Endothelial cell (in vitro differentiated cells): ENCODE measurements at regions not wholly inside any gene's neighbourhood (a gene's known extent, or its start where the extent isn't known, plus 50 kb on each side); places are given as distances from the start of the nearest gene placed in this dataset.
"Not testable (repeated sequence)": the region's sequence is repeated elsewhere in the genome, so short reads cannot be mapped to it uniquely, and the experiment has no call there.

Experiments used
- DNase-seq: peaks from one replicate; pipeline ENCODE4 v3.0.0; 2021; ENCODE audit warnings: low spot score
- H3K27ac Mint-ChIP-seq: one replicate; pipeline ENCODE4 v1.8.0; 2021; ENCODE audit warnings: mixed read lengths, inconsistent platforms; ENCODE audit not compliant: unreplicated experiment
- H3K27me3 Mint-ChIP-seq: one replicate; pipeline ENCODE4 v1.8.0; 2021; ENCODE audit warnings: mild to moderate bottlenecking, moderate library complexity, mixed read lengths, inconsistent platforms; ENCODE audit not compliant: unreplicated experiment
- H3K36me3 Mint-ChIP-seq: one replicate; pipeline ENCODE4 v1.8.0; 2021; ENCODE audit warnings: mild to moderate bottlenecking, low read depth, mixed read lengths, inconsistent platforms; ENCODE audit not compliant: unreplicated experiment
- H3K4me1 Mint-ChIP-seq: one replicate; pipeline ENCODE4 v1.8.0; 2021; ENCODE audit warnings: mild to moderate bottlenecking, mixed read lengths, inconsistent platforms; ENCODE audit not compliant: unreplicated experiment
- H3K4me3 Mint-ChIP-seq: one replicate; pipeline ENCODE4 v1.8.0; 2021; ENCODE audit warnings: mild to moderate bottlenecking, mixed read lengths, inconsistent platforms; ENCODE audit not compliant: unreplicated experiment
- H3K9me3 Mint-ChIP-seq: one replicate; pipeline ENCODE4 v1.8.0; 2021; ENCODE audit warnings: mixed read lengths, inconsistent platforms; ENCODE audit not compliant: unreplicated experiment
- TF ChIP-seq, protein P1 (sequence below): fragments of 200-600 bp; sonication (generic); IDR thresholded peaks from one replicate; pipeline ENCODE4 v1.5.0; 2021; ENCODE audit warnings: antibody characterized with exemption; ENCODE audit not compliant: unreplicated experiment

- no peak overlapping the region for H3K4me3 Mint-ChIP-seq
- no peak for DNase-seq
- H3K27me3 Mint-ChIP-seq = no peaks in the 10 kb centered on the region
- H3K27ac Mint-ChIP-seq = no peak overlapping the region
- H3K36me3 Mint-ChIP-seq = no peaks in the 10 kb centered on the region
- no peaks in the 10 kb centered on the region for H3K4me1 Mint-ChIP-seq
- TF ChIP-seq, protein P1, sequence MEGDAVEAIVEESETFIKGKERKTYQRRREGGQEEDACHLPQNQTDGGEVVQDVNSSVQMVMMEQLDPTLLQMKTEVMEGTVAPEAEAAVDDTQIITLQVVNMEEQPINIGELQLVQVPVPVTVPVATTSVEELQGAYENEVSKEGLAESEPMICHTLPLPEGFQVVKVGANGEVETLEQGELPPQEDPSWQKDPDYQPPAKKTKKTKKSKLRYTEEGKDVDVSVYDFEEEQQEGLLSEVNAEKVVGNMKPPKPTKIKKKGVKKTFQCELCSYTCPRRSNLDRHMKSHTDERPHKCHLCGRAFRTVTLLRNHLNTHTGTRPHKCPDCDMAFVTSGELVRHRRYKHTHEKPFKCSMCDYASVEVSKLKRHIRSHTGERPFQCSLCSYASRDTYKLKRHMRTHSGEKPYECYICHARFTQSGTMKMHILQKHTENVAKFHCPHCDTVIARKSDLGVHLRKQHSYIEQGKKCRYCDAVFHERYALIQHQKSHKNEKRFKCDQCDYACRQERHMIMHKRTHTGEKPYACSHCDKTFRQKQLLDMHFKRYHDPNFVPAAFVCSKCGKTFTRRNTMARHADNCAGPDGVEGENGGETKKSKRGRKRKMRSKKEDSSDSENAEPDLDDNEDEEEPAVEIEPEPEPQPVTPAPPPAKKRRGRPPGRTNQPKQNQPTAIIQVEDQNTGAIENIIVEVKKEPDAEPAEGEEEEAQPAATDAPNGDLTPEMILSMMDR = no peak
- no peaks in the 10 kb centered on the region for H3K9me3 Mint-ChIP-seq
Measured at GRCh38 chr2:193368615-193369014, 1173.9 kb upstream of the TMEFF2 start.

DNA sequence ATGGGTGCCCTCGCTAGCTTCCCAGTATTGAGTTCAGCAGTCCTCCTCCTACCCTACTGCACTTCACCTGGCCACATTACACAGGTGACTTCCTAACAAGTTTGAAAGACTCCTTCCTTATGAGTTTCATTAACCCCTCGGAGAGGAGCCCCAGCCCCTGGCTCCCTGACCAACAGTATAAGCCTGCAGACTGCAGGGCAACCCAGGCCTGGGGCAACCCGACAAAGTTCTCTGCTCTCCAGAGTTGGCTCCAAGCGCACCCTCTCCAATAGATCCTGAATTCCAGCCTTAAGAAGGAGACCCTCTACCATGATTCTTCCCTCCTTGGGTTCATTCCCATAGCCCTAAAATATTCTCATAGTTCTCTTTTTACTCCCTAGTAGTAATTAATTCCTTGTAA lies 1162.8 kb upstream of the TMEFF2 start:
- H3K4me3 Mint-ChIP-seq = no peak overlapping the region
- H3K27ac Mint-ChIP-seq = no peak overlapping the region
- no peaks in the 10 kb centered on the region for H3K4me1 Mint-ChIP-seq
- no peak for DNase-seq
- no peaks in the 10 kb centered on the region for H3K36me3 Mint-ChIP-seq
- H3K27me3 Mint-ChIP-seq = no peaks in the 10 kb centered on the region
- H3K9me3 Mint-ChIP-seq = no peaks in the 10 kb centered on the region
- TF ChIP-seq, protein P1 = no peak

GRCh38 chr2:193352665-193353242 lies 1158.0 kb upstream of the TMEFF2 start:
- H3K36me3 Mint-ChIP-seq, DNase-seq, H3K27me3 Mint-ChIP-seq, H3K27ac Mint-ChIP-seq, H3K4me3 Mint-ChIP-seq, H3K9me3 Mint-ChIP-seq, H3K4me1 Mint-ChIP-seq: not testable (repeated sequence)

DNA sequence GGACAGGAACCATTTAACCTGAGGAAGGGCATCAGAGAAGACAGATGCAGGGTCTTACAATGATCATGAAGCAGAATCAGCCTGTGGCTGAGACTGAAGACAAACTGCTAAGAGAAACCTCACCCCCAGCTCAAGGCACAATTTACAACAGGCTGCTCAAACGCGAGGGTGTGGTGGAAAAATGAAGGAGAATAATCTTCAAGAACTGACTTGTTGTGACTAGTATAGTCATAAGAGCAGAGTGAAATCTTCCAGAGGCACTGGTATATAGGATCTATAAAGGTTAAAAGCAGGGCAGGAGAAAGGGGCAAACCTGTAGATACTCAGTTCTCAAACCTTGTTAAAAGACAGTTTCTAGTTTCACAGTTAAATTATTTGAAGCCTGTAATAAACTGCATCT lies 1155.8 kb upstream of the TMEFF2 start:
- Mint-ChIP-seq H3K36me3 (no peaks in the 10 kb centered on the region), H3K4me3 (no peak overlapping the region), H3K27me3 (no peaks in the 10 kb centered on the region), H3K9me3 (no peaks in the 10 kb centered on the region), H3K4me1 (no peaks in the 10 kb centered on the region), H3K27ac (no peak overlapping the region)
- TF ChIP-seq, protein P1 = no peak
- no peak for DNase-seq

DNA sequence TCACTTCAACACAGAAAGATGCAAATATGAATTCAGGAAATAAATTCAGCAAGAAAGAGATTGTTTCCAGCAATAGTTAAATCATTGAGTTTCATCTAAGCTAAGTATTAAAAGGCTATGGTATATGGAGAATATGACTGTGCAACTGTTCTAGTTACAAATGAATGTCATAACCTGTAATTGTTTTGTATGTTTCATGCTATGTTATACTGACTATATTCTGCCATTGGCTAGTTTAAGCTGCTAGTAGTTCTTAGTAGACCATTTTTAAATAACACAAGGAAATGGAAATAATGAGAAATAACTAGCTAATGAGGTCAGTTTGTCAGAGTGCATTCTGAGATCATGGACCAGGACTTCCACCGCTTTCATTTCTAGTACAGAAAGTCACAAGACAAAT lies 1154.9 kb upstream of the TMEFF2 start:
- no peak for DNase-seq
- Mint-ChIP-seq H3K27ac (no peak overlapping the region), H3K9me3 (no peaks in the 10 kb centered on the region), H3K4me1 (no peaks in the 10 kb centered on the region), H3K36me3 (no peaks in the 10 kb centered on the region), H3K27me3 (no peaks in the 10 kb centered on the region), H3K4me3 (no peak overlapping the region)
- TF ChIP-seq, protein P1 = no peak
